Hypothalamus (tissue), 51 donors: ENCODE measurements at regions not wholly inside any gene's neighbourhood (a gene's known extent, or its start where the extent isn't known, plus 50 kb on each side); places are given as distances from the start of the nearest gene placed in this dataset.
A peak's percentile ranks its signal among the peaks of the same experiment; 100 is the strongest.
"Not testable (repeated sequence)": the region's sequence is repeated elsewhere in the genome, so short reads cannot be mapped to it uniquely, and the experiment has no call there.

Experiments
- DNase-seq, 51 donors: peaks; one replicate each; lab custom pipeline; 2025; lab: John Stamatoyannopoulos, UW

DNA sequence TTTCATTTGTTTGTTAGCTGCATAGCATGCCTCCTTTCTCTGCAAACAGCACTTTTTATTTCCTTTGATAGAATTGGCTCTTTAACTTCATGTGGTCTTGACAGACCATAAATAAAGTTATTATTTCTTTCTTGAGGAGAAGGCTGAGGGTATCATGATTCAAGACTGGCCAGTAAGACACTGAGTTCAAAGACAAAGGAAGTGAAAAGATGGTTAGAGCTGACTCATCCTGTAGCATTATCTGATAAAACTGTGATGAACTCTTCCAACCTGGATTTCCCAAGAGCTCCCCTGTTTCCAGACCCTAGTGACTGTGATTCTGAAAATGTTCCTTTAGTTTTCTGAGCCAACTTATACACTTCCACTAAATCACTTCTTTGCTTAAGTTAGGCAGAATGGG, 179.3 kb upstream of the FAT3 start:
- no peak for DNase-seq

DNA sequence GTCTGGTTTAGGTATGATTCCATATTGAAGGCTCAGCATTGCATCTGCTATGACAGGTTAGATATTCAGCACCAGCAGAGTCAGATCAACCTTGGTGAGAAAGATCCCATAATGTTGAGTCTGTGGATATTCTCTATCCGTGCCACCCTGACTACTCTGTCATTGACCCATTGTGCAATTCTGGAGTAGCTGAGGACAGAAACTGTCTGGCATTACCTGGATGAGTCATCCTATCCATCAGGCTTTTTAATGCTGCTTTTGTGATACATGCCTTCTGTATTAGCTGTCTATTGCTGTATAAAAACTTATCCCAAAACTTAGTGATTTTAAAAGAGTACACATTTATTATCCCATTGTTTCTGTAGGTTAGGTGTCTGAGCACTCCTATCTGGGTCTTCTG, 189.1 kb upstream of the FAT3 start:
- no peak for DNase-seq

GRCh38 chr11:92027136-92027535, 197.5 kb upstream of the FAT3 start:
- DNase-seq, result not testable (repeated sequence)

GRCh38 chr11:92026664-92027063, 198.0 kb upstream of the FAT3 start:
- DNase-seq, result no peak

DNA sequence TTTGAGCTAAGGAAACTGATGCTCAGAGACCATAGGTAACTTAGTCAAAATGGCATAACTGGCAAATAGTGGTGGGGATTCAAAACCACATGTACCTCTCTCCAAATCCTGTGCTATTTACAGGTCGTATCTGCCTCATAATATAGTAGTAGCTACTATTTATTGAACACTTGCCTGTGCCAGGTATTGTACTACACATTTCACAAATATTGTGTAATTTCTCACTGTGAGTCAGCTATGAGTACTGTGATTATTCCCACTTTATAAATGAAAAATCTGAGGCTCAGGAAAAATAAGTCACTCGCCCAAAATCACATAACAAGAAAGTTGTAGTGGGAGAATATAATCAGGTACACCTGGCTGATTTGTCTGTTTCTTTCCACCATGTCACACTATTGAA, 199.8 kb upstream of the FAT3 start:
- no peak for DNase-seq

DNA sequence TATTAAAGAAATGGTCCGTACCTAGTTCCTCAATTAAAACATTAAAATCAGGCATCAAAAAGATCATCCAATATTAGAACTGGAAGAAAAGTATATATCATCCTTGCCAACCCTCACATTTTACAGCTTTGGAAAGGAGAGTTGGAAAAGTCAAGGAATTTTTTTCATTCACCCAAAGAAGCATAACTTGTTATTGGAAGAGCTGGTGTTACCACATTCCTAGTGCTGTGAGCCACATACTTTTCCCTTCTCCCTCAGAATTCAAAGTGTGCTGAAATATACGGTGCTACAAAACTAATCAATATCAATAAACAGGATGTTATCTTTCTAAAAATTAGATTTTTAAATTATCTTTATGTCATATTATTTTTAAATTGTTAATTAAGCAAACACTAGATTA, 202.1 kb upstream of the FAT3 start:
- no peak for DNase-seq

GRCh38 chr11:92018332-92018731, 206.3 kb upstream of the FAT3 start:
- no peak for DNase-seq

GRCh38 chr11:92008249-92008648, 216.4 kb upstream of the FAT3 start:
- DNase-seq, result no peak

DNA sequence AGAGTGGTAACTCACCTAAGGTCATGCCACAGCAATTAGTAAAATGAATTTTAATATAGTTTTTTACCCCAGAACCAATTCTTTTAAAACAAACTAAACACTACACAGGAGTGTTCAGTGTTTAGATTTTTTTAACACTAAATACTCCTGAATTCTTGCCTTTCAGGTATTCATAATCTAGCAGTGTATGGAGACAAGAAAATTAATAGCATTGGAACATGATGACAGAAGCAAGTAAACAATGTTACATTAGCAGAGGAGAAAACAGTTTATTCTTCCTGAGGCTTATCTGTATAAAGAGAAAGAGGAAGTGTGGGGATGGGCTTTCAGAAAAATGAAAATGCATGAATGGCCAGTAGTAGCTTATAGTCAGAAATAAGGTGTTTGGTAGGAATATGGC, 222.1 kb upstream of the FAT3 start:
- no peak for DNase-seq

DNA sequence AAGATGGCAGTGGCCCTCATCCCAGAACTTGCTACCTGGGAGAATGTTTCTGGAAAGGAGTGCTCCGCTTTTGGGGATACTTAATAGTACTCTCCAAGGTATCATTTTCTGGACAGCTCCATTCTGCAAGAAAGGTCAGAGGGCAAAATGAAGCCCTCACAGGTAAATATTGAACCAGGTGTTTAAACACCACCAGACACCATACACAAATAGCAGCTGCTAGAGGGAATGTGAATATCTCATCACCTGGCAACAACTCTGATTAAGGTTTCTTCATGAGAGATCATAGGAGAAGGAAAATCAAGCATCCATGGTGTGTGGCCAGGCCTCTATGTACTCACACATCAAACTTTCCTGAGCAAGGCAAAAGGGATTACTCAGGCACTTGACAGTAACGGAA, 226.1 kb upstream of the FAT3 start:
- DNase-seq, result no peak

- no peak for DNase-seq
Observed at GRCh38 chr11:91997226-91997625, 227.4 kb upstream of the FAT3 start.

GRCh38 chr11:91996526-91996925, 228.1 kb upstream of the FAT3 start:
- DNase-seq, result no peak

- not testable (repeated sequence) for DNase-seq
Observed at GRCh38 chr11:91988443-91988842, 236.2 kb upstream of the FAT3 start.

- DNase-seq, result no peak
Observed at GRCh38 chr11:91986218-91986617, 238.4 kb upstream of the FAT3 start.

GRCh38 chr11:91984033-91984584, 240.5 kb upstream of the FAT3 start:
- no peak for DNase-seq

GRCh38 chr11:91981995-91982394, 242.6 kb upstream of the FAT3 start:
- peak in 3 of 51 donors; percentile 4 to 48 (median 14) for DNase-seq

GRCh38 chr11:91979775-91980174, 244.8 kb upstream of the FAT3 start:
- no peak for DNase-seq

GRCh38 chr11:91978747-91979146, 245.9 kb upstream of the FAT3 start:
- no peak for DNase-seq

DNA sequence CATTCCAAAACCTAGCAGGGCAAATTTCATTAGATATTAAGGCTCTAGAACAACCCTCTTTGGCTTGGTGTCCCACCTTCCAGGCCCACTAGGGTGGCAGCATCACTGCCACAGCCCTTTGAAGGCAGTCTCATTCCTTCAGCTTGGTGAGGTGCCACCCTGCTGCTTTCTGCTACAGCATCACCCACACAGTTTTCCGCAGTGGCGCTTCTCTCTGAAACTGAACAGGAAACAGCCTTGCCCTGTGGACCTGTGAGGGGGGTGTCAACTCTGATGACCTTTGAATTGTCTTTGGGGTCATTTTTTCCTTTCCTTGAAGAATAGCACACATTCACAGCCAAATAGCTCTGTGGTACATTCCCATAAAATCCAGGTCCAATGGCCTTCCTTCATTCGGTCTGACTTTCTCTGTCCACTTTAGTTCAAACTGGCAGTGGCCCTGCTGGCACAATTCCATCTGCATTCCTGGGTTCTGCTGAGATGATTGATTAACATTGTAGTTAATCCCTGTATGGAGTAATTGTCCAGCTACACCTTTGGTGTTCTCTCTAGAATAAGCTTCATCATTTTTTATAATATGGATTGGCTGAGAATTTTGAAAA, 251.9 kb upstream of the FAT3 start:
- no peak for DNase-seq

- DNase-seq, result no peak
Observed at GRCh38 chr11:91970624-91971023, 254.0 kb upstream of the FAT3 start.

DNA sequence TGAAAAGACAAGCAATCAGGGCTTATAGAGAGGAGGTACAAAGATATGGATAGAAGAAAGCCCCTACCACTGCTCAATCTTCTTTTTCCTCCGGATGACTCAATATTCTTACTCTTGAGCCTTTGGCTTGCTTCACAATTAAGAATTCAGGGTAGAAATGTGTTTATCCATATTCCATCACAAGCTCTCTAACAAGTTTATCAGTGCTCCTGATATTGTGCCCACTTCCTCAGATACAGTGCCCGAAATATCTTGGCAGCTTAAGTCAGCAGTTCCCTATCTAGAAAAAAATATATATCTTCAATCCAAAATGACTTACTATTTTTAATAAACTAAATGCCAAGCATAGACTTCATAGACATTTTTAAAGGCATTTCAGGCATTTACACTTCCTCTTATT, 255.1 kb upstream of the FAT3 start:
- no peak for DNase-seq

GRCh38 chr11:91967691-91968045, 256.9 kb upstream of the FAT3 start:
- DNase-seq, result no peak

GRCh38 chr11:91967026-91967690, 257.5 kb upstream of the FAT3 start:
- DNase-seq, result no peak
